ENCODE measurements at regions not wholly inside any gene's neighbourhood (a gene's known extent, or its start where the extent isn't known, plus 50 kb on each side); places are given as distances from the start of the nearest gene placed in this dataset.

DNA sequence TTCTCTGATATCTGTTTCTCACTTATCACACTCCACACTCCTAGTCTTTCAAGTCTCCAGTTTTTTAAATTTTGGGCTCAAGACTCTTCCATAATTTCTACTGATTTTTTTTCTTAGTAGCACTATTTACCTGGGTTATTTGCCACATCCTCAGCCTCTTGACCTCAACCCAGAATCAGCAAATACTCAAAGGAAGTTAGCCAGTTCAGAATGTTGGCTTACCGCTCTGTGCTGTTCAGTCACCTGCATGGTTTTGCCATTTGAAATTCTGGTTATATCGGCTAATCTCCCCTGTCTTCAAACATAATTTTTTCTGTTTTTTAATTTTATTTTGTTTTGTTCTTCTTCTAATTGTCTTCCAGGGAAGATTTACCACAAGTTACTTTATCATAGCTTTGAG is 412.6 kb downstream of the PTH2R start:
- TF ChIP-seq CTCF (conservative IDR thresholded peaks at IDR 0.05): no peak
- no peak for TF ChIP-seq ZFX (IDR thresholded peaks at IDR 0.05)
